Fibroblast of mammary gland (primary cell): ENCODE measurements at regions not wholly inside any gene's neighbourhood (a gene's known extent, or its start where the extent isn't known, plus 50 kb on each side); places are given as distances from the start of the nearest gene placed in this dataset.
"Not testable (repeated sequence)": the region's sequence is repeated elsewhere in the genome, so short reads cannot be mapped to it uniquely, and the experiment has no call there.

ENCODE experiments used
- DNase-seq: peaks from one replicate; pipeline ENCODE4 v3.0.0-alpha.2; 2010; ENCODE audit warnings: low read depth
- H3K4me3 ChIP-seq: 2 replicates; pipeline ENCODE4 v1.5.1; 2011; ENCODE audit warnings: low read depth, mild to moderate bottlenecking, low read length, moderate library complexity; ENCODE audit not compliant: control insufficient read depth
- TF ChIP-seq, protein P1 (sequence below): conservative IDR thresholded peaks from 2 replicates; pipeline ENCODE4 v1.5.1; 2011; ENCODE audit warnings: low read depth, low read length, inconsistent platforms; ENCODE audit not compliant: control insufficient read depth, insufficient read depth

DNA sequence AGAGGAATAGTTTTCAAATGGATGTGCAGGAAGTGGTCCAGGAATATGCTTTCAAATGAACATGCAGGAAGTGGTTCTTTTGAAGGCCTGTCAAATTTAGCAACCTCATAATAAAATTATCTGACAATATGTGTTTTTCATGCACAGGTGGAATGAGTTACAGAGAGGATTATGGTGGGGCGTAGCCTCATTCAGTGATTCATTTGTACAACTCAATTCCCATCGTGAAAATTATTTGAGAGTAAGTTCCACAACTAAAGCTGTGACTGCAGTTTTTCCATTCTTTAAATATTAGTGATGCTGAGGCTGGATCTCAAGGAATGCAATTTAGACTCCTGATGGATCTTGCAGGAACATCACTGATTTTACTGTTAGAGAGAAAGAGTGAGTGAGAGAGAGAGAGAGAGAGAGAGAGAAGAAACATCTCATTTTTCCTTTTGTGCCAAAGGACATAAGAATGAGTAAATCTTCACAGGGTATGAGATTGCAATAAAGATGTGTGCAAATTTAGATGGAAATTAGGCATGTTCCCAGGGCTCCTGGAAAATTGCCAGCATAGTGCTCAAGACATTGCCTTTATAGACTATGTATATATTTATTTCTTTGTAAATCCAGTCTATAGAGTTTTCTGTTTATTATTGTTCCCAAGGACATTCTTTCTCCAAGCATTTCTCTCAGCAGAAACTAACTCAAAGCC lies 394.9 kb upstream of the ZEB2 start:
- peak; percentile 25 for DNase-seq
- no peak overlapping the region for H3K4me3 ChIP-seq
- TF ChIP-seq, protein P1, sequence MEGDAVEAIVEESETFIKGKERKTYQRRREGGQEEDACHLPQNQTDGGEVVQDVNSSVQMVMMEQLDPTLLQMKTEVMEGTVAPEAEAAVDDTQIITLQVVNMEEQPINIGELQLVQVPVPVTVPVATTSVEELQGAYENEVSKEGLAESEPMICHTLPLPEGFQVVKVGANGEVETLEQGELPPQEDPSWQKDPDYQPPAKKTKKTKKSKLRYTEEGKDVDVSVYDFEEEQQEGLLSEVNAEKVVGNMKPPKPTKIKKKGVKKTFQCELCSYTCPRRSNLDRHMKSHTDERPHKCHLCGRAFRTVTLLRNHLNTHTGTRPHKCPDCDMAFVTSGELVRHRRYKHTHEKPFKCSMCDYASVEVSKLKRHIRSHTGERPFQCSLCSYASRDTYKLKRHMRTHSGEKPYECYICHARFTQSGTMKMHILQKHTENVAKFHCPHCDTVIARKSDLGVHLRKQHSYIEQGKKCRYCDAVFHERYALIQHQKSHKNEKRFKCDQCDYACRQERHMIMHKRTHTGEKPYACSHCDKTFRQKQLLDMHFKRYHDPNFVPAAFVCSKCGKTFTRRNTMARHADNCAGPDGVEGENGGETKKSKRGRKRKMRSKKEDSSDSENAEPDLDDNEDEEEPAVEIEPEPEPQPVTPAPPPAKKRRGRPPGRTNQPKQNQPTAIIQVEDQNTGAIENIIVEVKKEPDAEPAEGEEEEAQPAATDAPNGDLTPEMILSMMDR = no peak

DNA sequence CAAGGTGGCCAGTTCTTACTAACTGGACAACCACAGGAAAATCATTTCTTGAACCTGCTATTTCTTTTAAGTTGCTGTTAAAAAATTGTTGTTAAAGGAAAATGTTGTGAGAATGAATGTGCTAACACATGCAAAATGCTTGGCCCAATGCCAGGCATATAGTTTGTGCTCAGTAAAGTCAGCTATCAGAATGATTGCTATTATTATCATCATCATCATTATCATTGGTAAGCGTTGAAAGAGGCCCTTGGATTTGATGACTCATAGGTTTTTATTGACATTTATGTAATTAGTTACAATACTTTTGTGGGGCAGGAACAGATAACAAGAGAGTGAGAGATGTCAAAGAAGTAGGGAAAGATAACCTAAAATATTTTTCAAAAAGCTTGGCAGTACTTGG lies 394.2 kb upstream of the ZEB2 start:
- no peak overlapping the region for H3K4me3 ChIP-seq
- DNase-seq = no peak
- TF ChIP-seq, protein P1 = no peak

DNA sequence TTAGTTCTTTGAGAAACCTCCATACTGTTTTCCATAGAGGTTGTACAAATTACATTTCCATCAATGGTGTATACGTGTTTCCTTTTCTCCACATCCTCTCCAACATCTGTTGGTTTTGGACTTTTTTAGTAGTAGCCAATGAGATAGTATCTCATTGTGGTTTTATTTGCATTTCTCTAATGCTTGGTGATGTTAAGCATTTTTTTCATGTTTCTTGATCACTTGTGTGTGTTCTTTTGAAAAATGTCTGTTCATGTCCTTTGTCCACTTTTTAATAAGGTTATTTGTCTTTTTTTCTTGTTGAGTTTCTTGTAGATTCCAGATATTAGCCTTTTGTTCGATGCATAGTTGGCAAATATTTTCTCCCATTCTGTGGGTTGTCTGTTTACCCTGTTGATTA lies 392.3 kb upstream of the ZEB2 start:
- no peak overlapping the region for H3K4me3 ChIP-seq
- no peak for DNase-seq
- TF ChIP-seq, protein P1 = no peak

- no peak overlapping the region for H3K4me3 ChIP-seq
- TF ChIP-seq, protein P1 = no peak
- no peak for DNase-seq
Measured at GRCh38 chr2:144905956-144906355, 386.0 kb upstream of the ZEB2 start.

DNA sequence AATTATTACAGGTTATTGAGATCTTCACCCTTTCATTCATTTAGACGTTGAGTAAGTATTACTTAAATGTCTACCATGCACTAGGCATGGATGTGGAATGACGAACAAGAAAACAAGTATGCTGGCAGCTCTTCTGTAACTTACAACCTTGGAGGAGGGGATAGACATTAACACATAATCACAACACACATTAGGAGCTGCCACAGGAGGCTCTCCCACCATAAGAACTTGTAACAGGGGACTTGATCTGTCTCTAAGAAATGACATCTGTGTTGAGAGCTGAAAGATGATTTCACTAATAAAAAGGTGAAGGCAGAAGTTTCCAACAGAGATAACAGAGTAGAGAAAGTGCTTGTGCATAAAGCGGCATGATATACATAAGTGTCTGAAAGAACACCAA lies 384.7 kb upstream of the ZEB2 start:
- TF ChIP-seq, protein P1 = no peak
- no peak overlapping the region for H3K4me3 ChIP-seq
- DNase-seq = no peak

GRCh38 chr2:144903045-144903444 lies 383.1 kb upstream of the ZEB2 start:
- DNase-seq, H3K4me3 ChIP-seq: not testable (repeated sequence)

DNA sequence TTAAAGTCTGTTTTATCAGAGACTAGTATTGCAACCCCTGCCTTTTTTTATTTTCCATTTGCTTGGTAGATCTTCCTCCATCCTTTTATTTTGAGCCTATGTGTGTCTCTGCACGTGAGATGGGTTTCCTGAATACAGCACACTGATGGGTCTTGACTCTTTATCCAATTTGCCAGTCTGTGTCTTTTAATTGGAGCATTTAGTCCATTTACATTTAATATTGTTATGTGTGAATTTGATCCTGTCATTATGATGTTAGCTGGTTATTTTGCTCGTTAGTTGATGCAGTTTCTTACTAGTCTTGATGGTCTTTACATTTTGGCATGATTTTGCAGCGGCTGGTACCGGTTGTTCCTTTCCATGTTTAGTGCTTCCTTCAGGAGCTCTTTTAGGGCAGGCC lies 381.5 kb upstream of the ZEB2 start:
- not testable (repeated sequence) for DNase-seq, H3K4me3 ChIP-seq

DNA sequence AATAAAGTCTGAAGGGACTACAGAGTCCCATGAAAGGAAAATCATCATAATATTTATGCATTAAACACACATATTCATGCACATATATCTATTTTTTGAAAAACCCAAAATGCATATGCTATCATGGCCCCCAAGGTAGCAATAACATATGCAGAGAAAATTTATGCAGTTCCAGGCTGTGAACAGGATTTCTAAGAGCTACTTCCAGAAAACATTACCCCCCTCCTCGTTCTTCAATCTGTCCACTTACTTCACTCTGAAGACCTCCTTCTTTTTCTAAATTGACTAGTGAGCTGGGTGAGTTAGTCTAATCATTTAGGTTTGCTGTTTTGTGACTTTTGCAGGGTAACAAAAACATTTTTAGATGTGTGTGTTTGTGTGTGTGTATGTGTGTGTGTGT lies 376.4 kb upstream of the ZEB2 start:
- TF ChIP-seq, protein P1 = no peak
- no peak for DNase-seq
- H3K4me3 ChIP-seq = no peak overlapping the region
